COLO829 (cell line): ENCODE measurements at regions not wholly inside any gene's neighbourhood (a gene's known extent, or its start where the extent isn't known, plus 50 kb on each side); places are given as distances from the start of the nearest gene placed in this dataset.

Experiments used
- DNase-seq: peaks from one replicate; pipeline ENCODE4 v3.0.0; 2012; ENCODE audit warnings: low spot score

DNA sequence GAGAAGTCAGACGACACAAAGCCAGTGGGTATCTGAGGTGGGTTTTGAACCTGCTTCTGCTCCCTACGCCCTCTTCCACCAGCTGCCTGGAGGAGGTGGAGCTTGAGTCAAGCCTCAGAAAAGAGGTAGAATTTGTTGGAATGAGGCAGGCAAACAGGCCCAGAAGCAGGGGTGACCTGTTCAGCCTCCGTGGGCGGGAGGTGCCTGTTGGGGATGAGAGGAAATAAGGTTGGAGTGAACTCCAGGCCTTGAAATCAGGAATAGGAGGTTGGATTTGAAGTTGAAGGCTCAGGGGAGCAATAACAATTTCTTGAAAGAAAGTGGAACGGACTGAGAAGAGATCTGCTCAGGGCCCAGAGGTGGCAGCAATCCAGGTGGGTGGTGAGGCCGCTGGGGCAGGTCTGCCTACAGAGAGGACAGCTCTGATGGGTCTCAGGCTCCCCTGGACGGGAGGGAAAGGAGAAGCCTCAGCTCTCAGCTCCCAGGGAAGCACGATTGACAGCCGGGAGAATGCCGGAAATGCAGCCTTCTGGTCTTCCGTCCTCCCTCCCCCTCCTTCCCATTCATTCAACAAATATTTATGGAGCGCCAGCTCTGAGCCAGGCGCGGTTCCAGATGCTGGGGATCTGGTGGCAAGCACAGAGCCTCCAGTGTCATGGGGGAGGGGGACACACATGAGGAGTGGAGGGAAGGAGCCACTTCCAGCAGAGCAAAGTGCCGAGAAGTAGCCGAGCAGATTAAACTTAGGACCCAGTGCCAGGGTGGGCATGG lies 61.9 kb upstream of the CIBAR2 start:
- DNase-seq = peak; percentile 39

DNA sequence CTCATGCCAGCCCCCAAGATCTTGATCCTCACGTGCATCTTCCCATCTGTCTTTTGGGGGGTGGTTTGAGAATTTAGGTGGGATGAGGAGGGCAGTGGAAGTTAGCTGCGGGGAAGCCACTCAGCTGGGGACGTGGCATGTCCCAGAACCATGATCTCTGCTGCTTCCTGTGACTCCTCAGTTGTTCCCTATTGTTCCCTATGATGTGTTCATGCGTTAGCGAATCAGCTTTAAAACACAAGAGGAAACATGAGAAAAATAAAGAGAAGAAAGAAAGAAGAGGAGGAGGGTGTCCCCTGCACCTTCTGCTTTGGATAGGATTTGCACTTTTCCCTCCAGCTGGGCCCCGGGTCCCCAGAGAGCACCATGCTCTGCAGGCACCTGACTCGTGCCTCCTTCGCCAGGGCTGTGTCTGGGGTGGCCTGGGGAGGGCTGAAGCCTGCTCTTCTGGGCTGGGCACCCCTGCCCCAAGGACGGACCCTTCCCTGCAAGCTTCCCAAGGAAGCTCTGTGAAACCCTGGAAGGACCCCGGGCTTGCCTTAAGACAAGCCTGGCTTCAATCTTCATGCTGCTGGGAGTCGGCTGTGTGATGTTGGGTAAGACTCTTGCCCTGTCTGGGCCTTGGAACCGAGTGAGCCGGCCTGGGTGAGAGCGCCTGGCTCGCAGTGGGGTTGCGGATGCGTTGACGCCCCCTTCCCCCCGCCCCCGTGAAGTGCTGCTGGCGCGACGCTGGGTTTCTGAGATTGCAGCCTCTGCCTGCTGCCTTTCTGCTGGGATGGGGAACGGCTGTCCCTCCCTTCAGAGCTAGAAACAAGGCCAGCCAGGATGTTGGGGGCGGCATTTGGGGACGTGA lies 62.8 kb upstream of the CIBAR2 start:
- DNase-seq = no peak

DNA sequence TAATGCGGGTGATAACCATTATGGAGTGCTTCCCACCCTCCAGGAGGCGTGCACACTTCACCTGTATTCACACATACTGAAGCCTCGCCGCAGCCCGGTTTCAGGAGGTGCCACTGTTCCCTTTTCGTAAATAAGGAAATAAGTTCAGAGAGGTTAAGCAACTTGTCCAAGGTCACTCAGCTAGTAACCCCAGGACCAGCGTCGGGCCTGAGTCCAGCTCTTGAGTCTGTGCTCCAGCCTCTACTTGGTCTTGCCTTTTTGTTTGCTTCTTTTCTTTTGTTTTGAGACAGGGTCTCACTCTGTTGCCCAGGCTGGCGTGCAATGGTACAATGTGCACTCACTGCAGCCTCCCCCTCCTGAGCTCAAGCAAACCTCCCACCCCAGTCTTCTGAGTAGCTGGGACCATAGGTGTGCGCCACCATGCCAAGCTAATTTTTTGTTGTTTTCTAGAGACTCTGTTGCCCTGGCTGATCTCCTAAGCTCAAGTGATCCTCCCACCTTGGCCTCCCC lies 63.5 kb upstream of the CIBAR2 start:
- DNase-seq = no peak

DNA sequence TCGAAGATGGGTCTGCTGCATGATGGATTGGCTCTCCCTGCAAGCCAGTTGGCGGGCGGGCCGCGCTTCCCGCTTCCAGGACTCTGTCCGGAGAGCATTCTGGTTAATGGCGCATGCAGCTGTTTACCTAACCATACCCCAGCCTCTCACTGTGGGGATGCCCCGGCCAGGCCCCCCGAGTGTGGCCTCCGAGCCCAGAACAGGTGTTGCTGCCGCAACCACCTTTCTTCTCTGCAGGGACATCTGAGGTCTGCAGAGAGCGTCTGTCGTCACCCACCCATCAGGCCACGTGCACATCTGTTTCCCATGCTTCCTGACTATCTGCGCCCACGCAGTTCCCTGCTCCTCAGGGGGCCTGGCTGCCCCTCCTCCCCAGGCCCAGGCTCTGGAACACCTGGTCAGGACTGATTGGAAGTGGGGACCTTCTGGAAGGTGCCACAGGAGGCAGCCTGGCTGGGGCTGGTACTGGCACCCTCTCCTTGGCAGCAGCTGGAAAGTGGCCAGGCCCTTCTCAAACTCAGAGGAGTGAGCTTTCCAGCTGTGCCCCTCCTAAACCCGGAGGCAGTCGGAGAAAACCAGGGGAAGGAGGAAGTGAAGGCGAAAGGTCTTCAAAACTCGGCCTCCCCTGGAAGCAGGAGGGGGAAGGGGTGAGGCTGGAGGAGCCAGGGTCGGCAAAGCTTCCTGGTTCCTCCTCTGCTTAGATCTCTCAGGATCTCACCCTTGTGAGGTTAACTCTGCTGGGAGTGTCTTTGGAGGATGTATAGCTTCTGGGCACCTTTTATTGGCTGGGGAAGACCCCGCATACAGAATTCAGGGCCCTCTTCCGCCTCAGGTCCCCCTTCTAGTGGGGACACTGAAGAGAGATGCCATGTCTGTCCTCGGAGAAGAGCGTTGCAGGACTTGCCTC lies 64.5 kb upstream of the CIBAR2 start:
- no peak for DNase-seq

DNA sequence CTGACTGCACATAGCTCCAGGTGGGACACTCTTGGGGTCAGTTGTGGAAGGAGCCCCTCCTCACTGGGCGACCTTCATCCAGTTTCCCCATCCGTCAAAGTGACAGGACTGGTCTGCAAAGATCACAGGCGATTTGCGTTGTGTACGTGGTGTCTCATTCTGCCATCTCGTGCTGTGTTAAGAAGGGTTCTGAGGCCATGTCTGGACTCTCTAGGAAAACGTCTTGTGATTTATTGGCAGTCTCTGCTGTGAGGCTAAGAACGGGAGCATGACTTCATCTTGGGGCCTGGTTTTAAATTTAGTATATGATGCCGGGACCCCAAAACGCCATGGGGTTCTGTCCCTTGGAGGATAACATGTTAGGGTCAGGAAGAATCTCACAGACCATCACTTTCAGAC lies 65.2 kb upstream of the CIBAR2 start:
- DNase-seq = no peak

DNA sequence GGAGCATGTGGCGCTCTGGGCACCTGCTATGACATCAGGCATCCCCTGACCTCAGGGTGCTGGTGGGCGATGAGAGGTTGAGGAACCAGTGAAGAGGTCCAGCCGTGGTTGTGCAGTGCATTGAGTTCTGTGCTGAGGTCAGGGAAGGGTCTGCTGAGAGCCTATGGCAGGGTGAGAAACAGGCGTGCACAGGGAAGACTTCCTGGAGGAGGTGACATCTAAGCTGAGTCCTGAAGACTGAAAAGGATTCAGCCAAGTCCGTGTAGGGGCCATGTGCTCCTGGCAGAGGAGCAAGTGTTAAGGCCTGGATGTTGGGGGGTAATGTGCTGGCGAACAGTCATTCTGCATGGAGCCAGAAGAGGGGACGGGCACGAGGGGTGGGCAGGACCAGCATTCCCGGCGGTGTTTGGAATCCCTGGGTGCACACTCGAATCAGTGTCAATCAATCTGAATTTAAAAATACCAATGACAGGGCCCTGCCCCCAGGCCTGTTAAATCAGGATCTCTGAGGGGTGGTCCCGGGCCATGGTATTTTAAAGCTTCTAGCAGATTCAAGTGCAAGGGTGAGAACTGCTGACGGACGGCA lies 65.8 kb upstream of the CIBAR2 start:
- no peak for DNase-seq

DNA sequence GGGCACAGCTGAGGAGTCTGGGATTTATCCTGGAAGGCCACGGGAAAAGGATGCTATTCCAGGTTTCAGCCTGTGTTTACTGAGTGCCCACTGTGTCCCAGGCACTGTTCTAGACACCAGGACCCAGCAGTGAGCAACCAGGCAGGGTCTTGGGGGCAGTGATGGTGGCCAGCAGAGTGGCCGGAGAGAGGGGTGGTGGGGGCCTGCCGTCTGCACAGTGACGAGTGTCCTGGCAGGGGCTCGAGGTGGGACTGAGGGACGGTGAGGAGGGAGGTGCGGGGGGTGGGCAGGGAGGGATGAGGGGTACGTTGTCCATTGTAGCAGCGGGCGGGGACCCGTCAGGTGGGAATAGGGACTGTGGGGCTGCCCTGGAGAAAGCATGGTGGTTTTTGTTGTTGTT lies 66.3 kb upstream of the CIBAR2 start:
- DNase-seq = no peak

DNA sequence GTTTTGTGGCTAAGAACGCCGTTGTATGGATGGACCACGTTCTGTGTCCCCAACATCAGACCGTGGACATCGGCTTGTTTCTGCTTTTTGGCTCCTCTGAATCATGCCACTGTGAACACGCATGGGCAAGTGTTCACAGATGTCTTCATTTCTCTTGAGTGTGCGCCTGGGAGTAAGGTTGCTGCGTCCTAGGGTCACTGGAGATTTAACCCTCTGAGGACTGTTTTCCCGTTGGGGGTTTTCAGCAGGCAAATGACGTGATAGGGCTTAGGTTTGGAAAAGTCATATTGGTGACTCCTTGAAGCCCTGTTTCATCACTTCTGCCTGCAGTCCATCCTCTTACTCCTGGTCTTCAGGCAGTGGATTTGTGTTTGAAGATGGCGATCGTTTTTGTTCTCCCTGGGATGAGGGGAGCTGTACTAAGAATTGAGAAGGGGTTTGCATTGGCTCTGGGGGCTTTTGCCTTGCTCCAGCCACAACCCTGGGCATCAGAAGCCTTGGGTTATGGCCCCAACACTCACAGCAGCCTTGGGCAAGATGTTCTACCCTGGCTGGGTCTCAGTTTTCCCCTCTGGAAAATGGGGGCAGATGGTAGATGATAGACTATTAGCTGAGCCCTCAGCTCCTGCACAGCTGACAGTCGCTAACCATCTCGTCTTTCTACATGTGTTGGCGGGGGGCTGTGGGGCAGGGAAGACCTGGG lies 67.2 kb upstream of the CIBAR2 start:
- DNase-seq = no peak

DNA sequence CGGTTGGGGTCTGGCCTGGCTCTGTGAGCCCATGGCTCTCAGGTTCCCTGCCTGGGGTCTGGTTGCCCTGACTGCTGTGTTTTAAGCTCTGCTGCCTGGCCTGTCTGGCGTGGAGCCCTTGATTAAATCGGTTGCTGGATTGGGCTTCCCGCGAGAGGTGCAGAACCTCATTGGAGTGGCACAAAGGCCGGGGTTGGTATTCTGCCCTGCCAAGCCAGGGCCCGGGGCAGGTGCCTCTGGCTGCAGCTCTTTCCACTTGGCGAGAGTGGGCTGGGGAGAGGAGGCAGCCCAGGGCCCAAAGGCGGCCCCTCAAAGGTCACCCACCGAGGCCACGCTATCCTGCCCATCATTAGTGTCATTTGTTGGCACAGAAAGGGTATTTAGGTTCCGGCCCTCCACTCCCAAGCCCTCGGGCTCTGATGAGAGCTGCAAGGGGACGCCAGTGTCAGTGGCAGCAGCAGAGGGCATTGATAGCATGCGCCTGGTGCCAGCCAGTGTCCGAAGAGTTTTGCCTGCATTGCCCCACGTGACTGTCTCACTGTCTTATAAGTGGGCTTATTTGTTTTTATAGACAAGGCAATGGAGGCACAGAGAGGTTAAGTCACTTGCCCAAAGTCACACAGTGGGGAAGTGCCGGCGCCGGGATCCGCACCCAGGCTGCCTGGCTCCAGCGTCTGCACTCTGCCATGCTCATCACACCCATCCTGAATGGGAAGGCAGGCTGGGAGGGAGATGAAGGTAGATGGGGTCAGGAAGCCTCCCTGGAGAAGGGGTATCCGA lies 68.0 kb upstream of the CIBAR2 start:
- no peak for DNase-seq

DNA sequence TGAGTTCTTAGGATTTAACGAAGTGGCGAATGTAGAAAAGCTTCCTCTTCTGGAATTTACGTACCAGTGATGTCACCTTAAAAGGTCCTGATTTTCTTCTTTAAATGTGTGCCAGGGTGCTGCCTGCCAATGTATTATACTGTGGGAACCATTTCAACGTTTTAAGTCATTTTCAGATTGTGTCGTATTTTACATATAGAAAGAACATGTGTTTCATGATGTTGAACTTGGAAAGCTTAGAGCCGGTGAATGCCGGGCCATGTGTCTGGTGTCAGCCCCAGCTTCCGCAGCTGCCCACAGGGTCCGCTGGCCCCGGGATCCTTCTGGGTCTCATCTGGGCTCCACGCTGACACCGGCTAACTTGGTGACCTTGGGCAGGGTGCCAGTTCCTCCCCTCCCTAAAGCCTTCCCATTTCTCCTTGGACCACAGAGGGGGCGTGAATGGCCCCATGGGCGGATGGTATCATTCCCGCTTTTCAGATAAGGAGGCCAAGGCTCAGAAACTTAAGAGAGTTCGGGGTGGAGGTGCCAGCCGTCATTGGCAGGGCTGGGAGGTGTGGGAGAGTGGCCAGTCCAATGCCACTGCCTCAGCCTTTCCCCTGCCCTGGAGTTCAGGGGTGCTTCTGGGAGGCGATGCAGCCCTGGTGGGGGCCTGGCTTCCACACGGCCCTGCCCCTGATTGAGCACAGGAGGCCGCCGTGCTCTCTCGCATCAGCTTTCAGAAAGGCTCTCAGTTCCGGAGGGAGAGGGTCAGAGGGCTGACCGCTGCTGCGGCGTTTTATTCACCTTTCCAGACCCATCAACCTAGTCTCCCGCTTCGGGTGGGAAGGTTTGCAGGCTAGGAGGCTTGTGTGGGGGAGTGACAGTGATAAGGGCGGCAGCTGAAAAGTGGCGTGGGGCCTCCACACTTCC lies 68.8 kb upstream of the CIBAR2 start:
- DNase-seq = no peak

DNA sequence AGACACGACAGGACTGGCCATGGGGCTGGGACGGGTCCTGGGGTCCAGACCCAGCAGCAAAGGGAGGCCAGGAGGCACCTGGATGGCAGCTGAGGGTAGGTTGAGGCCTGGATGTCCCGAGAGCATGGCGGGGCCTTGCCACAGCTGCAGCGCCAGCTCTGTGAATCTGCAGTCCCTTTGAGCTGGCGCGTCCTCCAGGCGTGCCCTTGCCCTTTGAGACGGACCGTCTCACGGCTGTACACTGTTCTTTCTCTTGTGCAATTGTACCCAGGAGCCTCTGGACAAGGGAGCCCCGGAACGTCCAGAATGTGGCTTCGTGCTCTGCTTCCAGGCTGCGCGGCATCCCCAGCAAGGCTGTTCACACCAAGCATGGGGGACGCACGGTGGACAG lies 69.5 kb upstream of the CIBAR2 start:
- no peak for DNase-seq

DNA sequence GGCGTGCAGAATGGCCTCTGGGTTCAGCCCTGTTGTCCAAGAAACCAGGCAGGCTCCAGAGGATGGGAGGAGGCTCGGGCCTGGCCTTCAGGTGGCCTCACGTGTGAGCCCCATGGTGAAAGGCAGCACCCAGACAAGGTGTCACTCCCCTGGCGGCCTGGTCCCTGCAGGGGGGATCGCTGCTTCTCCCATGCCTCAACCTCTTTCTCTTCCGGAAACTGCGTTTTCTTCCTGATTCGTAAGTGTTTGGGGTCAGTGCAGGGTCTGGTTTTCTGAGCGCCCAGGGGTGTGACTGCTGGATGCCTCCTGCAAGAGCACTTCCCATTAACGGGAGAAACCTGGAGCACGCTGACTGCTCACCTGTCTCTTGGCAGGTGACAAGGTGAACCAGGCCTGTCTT lies 70.0 kb upstream of the CIBAR2 start:
- no peak for DNase-seq

DNA sequence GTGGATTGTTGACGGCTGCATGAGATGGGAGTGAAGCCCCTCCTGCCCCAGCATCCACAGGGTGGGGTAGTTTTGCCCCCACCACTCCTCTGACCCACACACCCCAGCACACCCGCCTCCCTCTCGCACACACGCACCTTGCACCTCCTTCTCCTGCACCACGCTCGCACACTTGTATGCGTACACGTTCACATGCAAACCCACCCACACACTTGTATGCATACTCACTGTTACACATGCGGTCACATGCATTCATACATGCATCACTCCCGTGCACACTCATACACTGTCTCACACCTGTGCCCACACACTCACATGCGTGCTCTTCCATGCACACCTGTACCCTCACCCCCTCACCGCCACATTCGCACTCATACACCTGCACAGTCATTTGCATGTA lies 70.5 kb upstream of the CIBAR2 start:
- DNase-seq = no peak

DNA sequence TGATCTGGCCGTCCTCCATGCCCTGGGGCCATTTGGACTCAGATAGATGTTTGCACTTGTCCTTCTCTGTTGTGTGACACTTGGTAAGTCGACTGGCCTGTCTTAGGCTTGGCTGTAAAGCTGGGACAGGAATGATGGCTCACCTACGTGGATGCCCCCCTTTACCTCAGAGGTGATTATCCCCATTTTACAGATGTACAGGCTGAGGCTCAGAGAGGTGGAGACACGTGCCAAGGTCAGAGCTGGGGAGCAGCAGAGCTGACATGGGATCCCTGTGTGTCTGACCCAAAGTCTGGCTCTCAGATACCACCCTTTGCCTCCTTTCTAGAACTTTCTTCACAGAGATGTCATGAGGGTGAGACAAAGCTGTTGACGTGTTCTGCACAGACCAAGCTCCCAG lies 71.3 kb upstream of the CIBAR2 start:
- no peak for DNase-seq

DNA sequence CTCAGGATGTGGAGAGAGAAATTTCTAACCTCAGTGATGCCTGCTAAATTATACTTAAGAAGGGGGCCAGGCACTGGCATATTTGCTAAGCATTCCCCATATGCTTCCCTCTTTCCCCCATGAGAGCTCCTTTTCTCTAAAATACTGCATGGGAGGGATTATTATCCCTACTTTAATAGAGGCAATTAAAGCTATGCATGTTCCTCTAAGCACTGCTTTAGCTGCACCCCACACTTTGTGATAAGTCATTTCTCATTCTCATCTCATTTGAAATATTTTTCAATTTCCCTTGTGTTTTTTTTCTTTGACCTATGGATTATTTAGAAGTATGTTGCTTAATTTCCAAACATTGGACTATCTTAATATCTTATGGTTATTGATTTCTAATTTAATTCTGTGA lies 72.1 kb upstream of the CIBAR2 start:
- DNase-seq = no peak

DNA sequence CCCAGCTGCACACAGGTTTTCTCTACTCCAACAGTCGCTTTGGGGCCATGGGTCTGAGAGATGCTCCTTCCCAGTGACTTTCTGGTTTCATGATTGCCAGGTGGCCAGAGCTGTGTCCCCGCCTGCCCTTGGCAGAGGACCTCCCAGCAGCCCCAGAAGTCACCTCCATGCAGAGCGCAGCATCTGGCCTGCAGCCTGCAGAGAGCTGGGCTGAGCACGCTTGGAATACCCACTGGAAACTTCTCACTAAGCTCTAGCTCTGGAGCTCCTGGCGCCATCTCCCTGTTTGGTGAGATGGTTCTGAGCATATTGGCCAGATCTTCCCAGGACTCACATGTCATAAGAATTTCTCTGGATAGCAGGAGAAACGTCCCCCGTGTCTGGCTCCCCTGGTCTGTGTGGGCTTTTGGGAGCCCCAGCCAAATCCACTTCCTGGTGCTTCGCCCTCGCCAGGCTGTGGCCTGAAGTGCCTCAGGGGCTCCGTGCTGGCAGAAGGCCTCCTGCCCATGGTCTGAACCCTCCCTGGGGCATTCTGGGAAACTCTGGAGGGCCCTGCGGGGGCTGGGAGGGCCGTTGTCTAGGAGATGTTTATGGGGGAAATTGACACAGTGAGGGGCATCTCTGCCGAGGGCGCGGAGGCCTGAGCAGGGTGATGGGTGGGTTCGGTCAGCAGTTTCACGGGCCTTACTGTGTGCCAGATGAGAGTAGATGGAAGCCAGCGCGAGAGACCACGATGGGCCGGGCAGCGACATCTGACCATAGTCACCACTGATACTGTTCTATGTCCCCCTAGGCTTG lies 73.2 kb upstream of the CIBAR2 start:
- DNase-seq = no peak

DNA sequence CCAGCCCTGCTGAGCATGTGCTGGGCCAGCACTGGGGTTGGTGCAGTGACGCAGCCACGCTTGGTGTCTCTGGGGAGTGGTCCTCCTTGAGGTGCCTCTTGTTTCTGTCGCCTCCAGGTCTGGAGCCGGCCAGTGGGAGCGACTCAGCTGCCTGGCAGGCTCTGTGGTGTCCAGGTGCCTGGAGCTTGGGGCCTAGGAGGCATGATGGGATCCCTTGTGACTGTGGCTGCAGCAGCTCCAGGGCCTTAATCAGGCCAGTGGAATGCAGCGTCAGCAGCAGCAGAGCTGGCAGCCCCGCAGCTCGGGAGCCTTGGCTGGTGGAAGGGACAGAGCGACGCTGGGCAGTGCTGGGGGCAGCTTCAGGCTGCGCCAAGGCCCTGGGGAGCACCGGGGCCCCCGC lies 74.7 kb upstream of the CIBAR2 start:
- DNase-seq = no peak

DNA sequence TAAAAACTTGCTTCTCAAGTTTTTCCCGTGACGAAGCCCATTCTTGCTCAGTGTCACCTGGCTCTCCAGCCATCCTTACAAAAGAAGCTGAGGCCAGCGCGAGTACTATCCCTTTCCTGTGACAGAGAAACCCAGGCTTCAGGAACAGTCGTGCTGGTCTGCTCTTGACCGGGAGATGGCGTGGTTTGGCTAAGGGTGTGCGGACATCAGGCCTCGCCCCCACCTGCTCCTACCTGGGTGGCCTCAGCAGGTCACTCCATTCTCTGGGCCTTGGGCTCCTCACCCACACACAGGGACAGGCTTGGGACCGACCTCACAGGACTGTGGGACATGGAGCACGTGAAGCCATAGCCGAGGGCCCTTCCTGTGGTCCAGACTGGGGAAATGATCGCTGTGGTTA lies 75.2 kb upstream of the CIBAR2 start:
- DNase-seq = no peak

DNA sequence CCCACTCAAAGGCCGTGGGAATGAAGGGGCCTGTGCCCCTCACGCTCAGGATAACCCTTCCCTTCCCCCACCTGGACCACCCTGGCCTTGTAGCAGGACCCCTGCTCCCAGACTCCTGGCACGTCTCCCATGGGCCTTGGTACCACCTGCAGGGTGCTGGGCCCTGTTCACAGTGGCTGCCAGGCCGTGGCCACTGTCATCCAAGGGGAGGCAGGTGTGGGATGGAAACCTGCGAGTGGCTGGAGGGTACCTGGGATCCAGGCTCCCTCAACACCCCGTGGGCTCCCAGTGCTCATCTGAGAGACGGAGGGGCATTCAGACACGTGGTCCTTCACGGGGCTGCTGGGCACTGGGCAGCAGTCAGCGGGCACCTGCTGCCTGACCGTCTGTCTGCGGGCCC lies 75.6 kb upstream of the CIBAR2 start:
- DNase-seq = no peak
